Gastroesophageal sphincter (tissue), 4 donors: ENCODE measurements at regions not wholly inside any gene's neighbourhood (a gene's known extent, or its start where the extent isn't known, plus 50 kb on each side); places are given as distances from the start of the nearest gene placed in this dataset.

Source experiments
- ATAC-seq: fragments of 150-250 bp; one replicate; pipeline ENCODE4 v1.9.1; 2016; ENCODE audit warnings: mild to moderate bottlenecking, moderate library complexity
- H3K27ac ChIP-seq, 4 donors: fragments of 200-600 bp; sonication (generic) in 3 of 4; 1 replicate in 3 of 4; 2 replicates in 1 of 4; pipeline ENCODE4 v1.5.1; 2016 to 2019
- H3K27me3 ChIP-seq: fragments of 200-600 bp; sonication (generic); one replicate; pipeline ENCODE4 v1.5.1; 2019
- H3K36me3 ChIP-seq, 2 donors: fragments of 200-600 bp; sonication (generic); one replicate each; pipeline ENCODE4 v1.5.1; 2019; ENCODE audit warnings: control low read depth in 1 of 2
- H3K4me1 ChIP-seq, 3 donors: fragments of 200-600 bp; sonication (generic); 1 replicate in 2 of 3; 2 replicates in 1 of 3; pipeline ENCODE4 v1.5.1; 2016 to 2019; ENCODE audit warnings: control low read depth in 2 of 3
- H3K4me3 ChIP-seq, 2 donors: fragments of 200-600 bp; sonication (generic); one replicate each; pipeline ENCODE4 v1.5.1; 2019; ENCODE audit warnings: mild to moderate bottlenecking in 1 of 2, moderate library complexity in 1 of 2
- H3K9me3 ChIP-seq, 3 donors: fragments of 200-600 bp; sonication (generic); one replicate each; pipeline ENCODE4 v1.5.1; 2017 to 2019; ENCODE audit warnings: control low read depth in 2 of 3
- EP300 ChIP-seq: sonication (generic); formaldehyde crosslinking; IDR thresholded peaks from one replicate; pipeline ENCODE4 v1.6.1; 2017; ENCODE audit warnings: antibody characterized with exemption, mild to moderate bottlenecking
- POLR2A ChIP-seq, 2 donors: fragments of 450-650 bp; IDR thresholded peaks; one replicate each; pipeline ENCODE4 v1.6.1; 2017; ENCODE audit warnings: antibody characterized with exemption in 2 of 2, mild to moderate bottlenecking in 2 of 2, moderate library complexity in 1 of 2
- POLR2AphosphoS5 ChIP-seq: sonication (generic); formaldehyde crosslinking; IDR thresholded peaks from one replicate; pipeline ENCODE4 v1.6.1; 2017; ENCODE audit warnings: antibody characterized with exemption
- WGBS, 2 donors: methylation state at CpG; one replicate each; pipeline ENCODE4 v1.1.5; 2018; ENCODE audit warnings: low coverage in 1 of 2; 5-methylcytosine and 5-hydroxymethylcytosine counted together
- TF ChIP-seq, protein P1 (sequence below), 4 experiments: fragments of 200-600 bp in 2 of 4; fragments of 450-650 bp in 2 of 4; sonication (generic) in 1 of 4; IDR thresholded peaks; one replicate each; pipeline ENCODE4 v1.5.1; 2017 to 2019; ENCODE audit warnings: antibody characterized with exemption in 4 of 4, mild to moderate bottlenecking in 2 of 4, moderate library complexity in 2 of 4

GRCh38 chr4:42271096-42271495, 118.6 kb upstream of the BEND4 start:
- 67 to 88% methylated on average over 1 to 3 of the region's 3 CpGs for WGBS, 2 donors

DNA sequence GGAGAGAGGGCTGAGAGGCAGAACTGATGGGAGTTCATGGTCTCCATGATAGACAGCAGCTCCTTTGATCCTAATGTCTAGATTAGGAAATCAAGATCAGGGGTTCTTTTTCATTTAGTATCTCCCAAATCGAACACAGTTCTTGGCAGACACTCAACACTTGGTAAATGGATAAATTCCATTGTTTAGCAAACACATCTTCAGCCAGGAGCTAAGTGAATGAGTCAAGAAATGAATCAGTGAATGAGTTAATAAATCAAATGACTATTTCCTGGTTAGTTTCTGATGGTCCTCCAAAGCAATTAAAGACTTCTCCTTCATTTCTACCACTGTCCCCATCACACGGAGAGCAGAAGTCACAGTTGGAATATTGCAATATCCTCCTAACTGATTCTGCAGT, 120.0 kb upstream of the SHISA3 start:
- no peak overlapping the region for H3K27ac ChIP-seq

More at GRCh38 chr4:42271096-42271495, 118.6 kb upstream of the BEND4 start:
- no peaks in the 10 kb centered on the region for H3K4me1 ChIP-seq
- no peak overlapping the region for H3K4me3 ChIP-seq
- H3K36me3 ChIP-seq, result no peaks in the 10 kb centered on the region
- H3K27me3 ChIP-seq, result no peaks in the 10 kb centered on the region
- H3K9me3 ChIP-seq, result no peaks in the 10 kb centered on the region
- no peak for ATAC-seq
- H3K27ac ChIP-seq, result no peak overlapping the region
- TF ChIP-seq POLR2AphosphoS5, result no peak
- no peak for TF ChIP-seq EP300
- TF ChIP-seq, protein P1, sequence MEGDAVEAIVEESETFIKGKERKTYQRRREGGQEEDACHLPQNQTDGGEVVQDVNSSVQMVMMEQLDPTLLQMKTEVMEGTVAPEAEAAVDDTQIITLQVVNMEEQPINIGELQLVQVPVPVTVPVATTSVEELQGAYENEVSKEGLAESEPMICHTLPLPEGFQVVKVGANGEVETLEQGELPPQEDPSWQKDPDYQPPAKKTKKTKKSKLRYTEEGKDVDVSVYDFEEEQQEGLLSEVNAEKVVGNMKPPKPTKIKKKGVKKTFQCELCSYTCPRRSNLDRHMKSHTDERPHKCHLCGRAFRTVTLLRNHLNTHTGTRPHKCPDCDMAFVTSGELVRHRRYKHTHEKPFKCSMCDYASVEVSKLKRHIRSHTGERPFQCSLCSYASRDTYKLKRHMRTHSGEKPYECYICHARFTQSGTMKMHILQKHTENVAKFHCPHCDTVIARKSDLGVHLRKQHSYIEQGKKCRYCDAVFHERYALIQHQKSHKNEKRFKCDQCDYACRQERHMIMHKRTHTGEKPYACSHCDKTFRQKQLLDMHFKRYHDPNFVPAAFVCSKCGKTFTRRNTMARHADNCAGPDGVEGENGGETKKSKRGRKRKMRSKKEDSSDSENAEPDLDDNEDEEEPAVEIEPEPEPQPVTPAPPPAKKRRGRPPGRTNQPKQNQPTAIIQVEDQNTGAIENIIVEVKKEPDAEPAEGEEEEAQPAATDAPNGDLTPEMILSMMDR (IDR thresholded peaks at IDR 0.05), result no peak
- no peak for TF ChIP-seq POLR2A (IDR thresholded peaks at IDR 0.05)

GRCh38 chr4:42278709-42279324, 118.5 kb upstream of the SHISA3 start:
- Histone ChIP-seq H3K4me1 (peaks cover 0 to 12% (median 0%) of the 10 kb centered on the region in 3 donors), H3K4me3 (no peak overlapping the region), H3K27ac (no peak overlapping the region), H3K27me3 (peaks cover 12% of the 10 kb centered on the region), H3K9me3 (no peaks in the 10 kb centered on the region), H3K36me3 (no peaks in the 10 kb centered on the region)
- no peak for ATAC-seq
- TF ChIP-seq POLR2A (IDR thresholded peaks at IDR 0.05) (no peak), POLR2AphosphoS5 (no peak), EP300 (no peak)
- TF ChIP-seq, protein P1 (IDR thresholded peaks at IDR 0.05), result no peak
- WGBS, 2 donors, result 81 to 89% methylated on average over 6 to 9 of the region's 15 CpGs

More for the DNA sequence above, 120.0 kb upstream of the SHISA3 start:
- Histone ChIP-seq H3K27me3 (peaks cover 12% of the 10 kb centered on the region), H3K36me3 (no peaks in the 10 kb centered on the region), H3K4me1 (peaks cover 0 to 8% (median 0%) of the 10 kb centered on the region in 3 donors), H3K9me3 (no peaks in the 10 kb centered on the region), H3K4me3 (no peak overlapping the region)
- ATAC-seq, result no peak
- TF ChIP-seq, protein P1 (IDR thresholded peaks at IDR 0.05), result no peak
- TF ChIP-seq EP300 (no peak), POLR2AphosphoS5 (no peak), POLR2A (IDR thresholded peaks at IDR 0.05) (no peak)
- 38 to 43% methylated on average over 2 of the region's 2 CpGs for WGBS, 2 donors

DNA sequence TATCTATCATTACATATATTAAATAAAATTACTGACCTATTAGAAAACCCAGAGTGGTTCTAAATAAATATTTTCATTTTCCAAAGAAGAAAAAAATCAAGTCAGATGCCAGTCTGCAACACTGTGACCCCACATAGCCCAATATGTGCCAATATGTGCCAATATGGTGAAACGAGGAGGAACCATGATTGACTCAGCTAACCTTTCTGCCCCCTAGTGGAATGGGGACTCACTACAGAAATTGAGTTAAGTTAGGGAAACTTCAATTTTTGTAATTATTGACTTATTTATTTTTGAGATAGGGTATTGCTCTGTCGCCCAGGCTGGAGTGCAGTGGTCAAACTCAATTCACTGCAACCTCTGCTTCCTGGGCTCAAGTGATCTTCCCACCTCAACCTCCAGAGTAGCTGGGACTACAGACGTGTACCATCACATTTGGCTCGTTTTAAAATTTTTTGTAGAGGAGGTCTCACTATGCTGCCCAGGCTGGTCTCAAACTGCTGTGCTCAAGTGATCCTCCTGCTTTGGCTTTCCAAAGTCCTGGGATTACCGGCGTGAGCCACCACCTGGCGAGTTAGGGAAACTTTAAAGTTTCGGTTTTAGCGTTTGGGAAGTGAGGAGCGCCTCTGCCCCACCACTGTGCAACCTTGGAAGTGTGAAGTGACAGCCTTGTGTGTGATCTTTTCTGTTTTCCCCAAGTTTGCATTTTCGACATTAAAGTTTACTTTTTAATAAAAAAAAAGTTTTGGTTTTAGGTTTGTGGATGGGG, 116.8 kb upstream of the SHISA3 start:
- H3K4me1 ChIP-seq, result peaks cover 0 to 12% (median 0%) of the 10 kb centered on the region in 3 donors
- TF ChIP-seq EP300 (no peak), POLR2A (IDR thresholded peaks at IDR 0.05) (no peak), POLR2AphosphoS5 (no peak)
- TF ChIP-seq, protein P1 (IDR thresholded peaks at IDR 0.05), result peak; percentile 9 to 44 (median 26)
- no peak overlapping the region for H3K27ac ChIP-seq
- WGBS, 2 donors, result 61 to 73% methylated on average over 5 of the region's 11 CpGs
- no peaks in the 10 kb centered on the region for H3K36me3 ChIP-seq
- no peak for ATAC-seq
- H3K27me3 ChIP-seq, result peaks cover 12% of the 10 kb centered on the region
- H3K4me3 ChIP-seq, result no peak overlapping the region
- no peaks in the 10 kb centered on the region for H3K9me3 ChIP-seq
